Stimulated activated CD8-positive, alpha-beta memory T cell treated with anti-CD3 and anti-CD28 coated beads, Interleukin-12 subunit alpha, Interleukin-12 subunit beta, amount 100 ng/mL, for 1 hour (primary cell): ENCODE measurements at regions not wholly inside any gene's neighbourhood (a gene's known extent, or its start where the extent isn't known, plus 50 kb on each side); places are given as distances from the start of the nearest gene placed in this dataset.

ENCODE experiments used
- DNase-seq: peaks from one replicate; pipeline ENCODE4 v3.0.0-alpha.2; 2020; ENCODE audit warnings: low read depth

DNA sequence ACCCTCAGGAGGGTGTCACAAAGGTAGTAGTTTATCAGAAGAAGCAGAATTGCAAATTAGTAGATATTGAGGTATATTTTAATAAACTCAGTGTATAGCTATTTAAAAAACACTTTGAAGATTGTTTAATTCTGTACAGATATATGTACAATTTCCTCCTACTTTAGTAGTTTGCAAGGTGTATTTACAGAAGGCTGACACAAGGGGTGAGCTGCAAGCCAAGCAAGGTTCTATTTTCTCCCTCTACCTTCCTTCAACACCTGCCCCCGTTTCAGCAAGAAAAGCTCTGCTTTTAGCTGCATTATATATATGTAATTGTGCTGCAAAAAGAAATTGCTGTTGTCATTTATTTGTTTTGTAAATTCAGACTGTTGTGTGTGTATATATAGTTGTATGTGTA lies 674.2 kb upstream of the PKN2 start:
- no peak for DNase-seq

- no peak for DNase-seq
Measured at GRCh38 chr1:88013485-88013884, 670.6 kb upstream of the PKN2 start.

DNA sequence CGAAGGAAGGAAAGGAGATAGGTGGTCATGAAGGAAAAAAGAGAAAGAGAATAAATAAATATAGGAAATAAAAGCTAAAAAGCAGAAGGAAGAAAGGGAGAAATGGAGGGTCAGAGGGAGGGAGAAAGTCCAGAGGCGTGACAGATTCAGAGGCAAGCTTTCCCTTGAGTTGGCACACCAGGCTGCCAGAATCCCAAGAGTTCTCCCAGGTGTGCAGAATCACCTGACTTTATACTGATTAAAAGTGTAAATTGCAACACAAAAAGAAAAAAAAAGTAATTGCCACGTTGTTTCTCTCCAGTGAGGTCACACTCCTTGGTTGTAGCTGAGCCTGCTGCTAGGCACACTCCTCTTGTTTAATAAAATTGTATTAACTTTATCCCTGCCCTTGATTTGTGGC lies 669.9 kb upstream of the PKN2 start:
- DNase-seq: no peak

- DNase-seq: no peak
Measured at GRCh38 chr1:88016947-88017346, 667.1 kb upstream of the PKN2 start.

GRCh38 chr1:88021529-88021928 lies 662.5 kb upstream of the PKN2 start:
- no peak for DNase-seq

GRCh38 chr1:88022516-88022915 lies 661.6 kb upstream of the PKN2 start:
- no peak for DNase-seq

DNA sequence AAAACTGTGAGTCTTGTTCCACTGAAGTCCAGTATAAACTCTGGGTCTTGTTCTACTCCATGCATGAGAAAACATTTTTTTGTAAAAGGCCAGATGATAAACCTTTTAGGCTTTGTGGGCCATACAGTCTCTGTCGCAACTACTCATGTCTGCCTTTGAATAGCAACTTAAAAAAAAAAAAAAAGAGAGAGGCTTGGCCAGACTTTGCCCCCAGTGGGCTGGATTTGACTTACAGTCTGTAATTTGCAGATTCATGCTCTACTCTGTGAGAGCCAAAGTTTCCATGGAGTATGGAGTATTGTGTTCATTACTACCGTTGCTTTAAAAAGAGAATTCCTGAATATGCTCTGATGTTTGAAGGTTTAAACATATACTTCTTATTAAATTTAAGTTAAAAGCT lies 654.9 kb upstream of the PKN2 start:
- DNase-seq: no peak

GRCh38 chr1:88029899-88030298 lies 654.2 kb upstream of the PKN2 start:
- DNase-seq: no peak

- no peak for DNase-seq
Measured at GRCh38 chr1:88035578-88035977, 648.5 kb upstream of the PKN2 start.

DNA sequence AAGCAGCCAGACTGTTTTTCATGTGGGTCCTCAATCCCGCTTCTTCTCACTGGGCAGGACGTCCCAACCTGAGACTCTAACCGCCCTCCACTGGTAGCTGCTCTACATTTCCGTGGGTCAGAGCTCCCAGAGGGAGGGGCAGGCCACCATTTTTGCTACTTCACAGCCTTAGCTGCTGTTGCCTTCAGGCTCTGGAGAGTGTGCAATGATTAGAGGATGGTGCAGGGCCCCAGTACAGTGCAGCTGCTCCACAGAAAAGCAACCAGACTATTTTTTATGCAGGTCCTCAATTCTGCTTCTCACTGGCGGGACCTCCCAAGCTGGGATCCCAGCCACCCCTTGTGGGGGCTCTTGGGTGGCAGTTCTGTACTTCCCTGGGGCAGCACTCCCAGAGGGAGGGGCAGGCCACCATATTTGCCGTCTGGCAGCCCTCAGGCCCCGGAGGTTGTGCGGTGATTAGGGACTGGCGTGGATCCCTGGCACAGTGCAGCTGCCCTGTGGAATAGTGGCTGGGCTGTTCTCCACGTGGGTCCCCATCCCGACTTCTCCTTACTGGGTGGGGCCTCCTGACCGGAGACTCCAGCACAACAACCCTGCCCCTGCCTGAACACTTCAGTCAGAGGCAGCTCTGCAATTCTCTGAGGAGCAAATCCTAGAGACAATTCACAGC lies 647.6 kb upstream of the PKN2 start:
- DNase-seq: no peak

DNA sequence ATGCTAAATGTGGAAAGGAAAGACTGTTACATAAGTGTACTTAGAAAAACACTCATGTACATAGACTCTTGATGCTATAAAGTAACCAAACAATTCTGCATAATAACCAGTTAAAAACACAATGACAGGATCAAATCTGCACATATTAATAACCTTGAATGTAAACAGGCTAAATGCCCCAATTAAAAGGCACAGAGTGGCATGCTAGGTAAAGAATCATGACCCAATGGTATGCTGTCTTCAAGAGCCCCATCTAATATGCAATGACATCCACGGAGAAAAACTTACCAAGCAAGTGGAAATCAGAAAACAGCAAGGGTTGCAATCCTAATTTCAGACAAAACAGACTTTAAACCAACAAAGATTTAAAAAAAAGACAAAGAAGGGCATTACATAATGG lies 644.8 kb upstream of the PKN2 start:
- no peak for DNase-seq

- DNase-seq: no peak
Measured at GRCh38 chr1:88043834-88044233, 640.2 kb upstream of the PKN2 start.

DNA sequence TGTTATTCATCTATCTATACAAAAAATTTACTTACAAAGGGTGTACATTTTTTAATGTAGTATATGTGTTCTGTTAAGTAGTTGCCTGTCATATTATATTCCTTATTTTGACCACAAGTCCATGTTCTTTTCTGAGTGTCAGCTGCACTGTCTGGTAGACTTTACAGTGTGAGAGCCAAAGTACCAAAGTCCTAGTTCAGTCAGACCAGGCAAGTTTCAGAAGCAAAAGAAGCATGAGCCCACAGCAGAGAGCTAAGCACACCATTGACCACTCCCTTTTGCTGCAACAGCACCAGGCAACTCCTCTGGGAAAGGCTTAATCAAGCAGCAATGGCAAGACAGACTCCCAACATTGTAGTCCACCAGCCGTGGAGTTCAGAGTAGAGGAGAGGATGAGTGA lies 631.9 kb upstream of the PKN2 start:
- DNase-seq: no peak

DNA sequence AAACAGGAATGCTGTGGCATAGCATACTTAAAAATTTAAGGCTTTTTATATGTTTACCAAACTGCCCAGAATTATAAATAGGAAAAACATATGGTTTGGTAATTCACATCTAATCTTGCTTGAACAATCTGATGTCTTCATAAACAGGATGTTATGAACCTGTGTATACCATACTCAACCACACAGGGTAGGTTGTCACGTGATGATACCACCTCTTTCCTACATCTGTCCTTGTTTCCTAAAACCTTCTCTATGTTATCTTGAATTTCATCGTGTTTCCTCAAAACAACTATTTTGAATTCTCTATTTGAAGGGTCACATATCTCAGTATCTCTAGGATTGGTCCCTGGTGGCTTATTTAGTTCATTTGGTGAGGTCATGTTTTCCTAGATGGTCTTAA lies 631.0 kb upstream of the PKN2 start:
- no peak for DNase-seq

GRCh38 chr1:88056881-88057280 lies 627.2 kb upstream of the PKN2 start:
- DNase-seq: no peak

DNA sequence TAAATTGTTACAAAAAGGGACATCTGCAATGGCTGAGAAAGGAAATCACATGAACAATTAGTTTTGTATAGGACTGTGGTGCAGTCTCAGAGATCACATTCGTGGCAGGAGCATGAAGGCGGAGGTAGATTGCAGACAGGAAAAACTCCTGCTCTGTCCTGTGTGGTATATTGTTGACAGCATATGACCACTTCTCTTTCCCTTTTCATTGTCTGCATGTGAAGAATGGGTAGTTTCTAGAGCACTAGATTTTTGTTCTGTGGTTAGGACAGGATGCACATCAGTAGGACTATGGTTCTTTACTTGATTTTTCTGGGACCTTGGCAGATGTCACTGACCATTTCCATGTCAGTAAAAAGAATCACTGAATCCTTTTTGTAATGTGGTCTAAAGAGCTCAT lies 625.9 kb upstream of the PKN2 start:
- no peak for DNase-seq

GRCh38 chr1:88060112-88060673 lies 623.9 kb upstream of the PKN2 start:
- DNase-seq: no peak

GRCh38 chr1:88060750-88061491 lies 623.2 kb upstream of the PKN2 start:
- DNase-seq: no peak

- no peak for DNase-seq
Measured at GRCh38 chr1:88061492-88062177, 622.4 kb upstream of the PKN2 start.

- no peak for DNase-seq
Measured at GRCh38 chr1:88062650-88063153, 621.4 kb upstream of the PKN2 start.

DNA sequence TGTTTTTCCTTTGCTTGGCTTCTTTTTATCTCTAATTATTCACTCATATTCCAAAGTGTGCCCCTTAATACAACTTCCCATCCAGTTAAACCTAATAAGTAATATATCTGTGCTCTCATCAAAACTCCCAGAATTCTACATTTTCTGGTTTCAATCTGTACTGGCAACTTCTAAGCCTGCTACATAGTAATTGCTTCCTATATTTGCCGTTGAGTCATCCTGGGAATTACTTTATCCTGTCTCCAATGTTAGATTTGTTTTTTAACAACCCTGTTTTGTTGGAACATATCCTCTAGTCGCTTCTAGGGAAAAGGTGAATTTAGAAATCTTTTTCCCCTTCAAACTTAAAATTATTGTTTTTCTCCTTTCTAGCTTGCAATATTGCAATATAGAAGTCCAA lies 620.5 kb upstream of the PKN2 start:
- no peak for DNase-seq

- no peak for DNase-seq
Measured at GRCh38 chr1:88068407-88068960, 615.6 kb upstream of the PKN2 start.

- no peak for DNase-seq
Measured at GRCh38 chr1:88070956-88071355, 613.1 kb upstream of the PKN2 start.
